Upper lobe of left lung (tissue), 4 donors: ENCODE measurements at regions not wholly inside any gene's neighbourhood (a gene's known extent, or its start where the extent isn't known, plus 50 kb on each side); places are given as distances from the start of the nearest gene placed in this dataset.
"Not testable (repeated sequence)": the region's sequence is repeated elsewhere in the genome, so short reads cannot be mapped to it uniquely, and the experiment has no call there.

Experiments
- CTCF ChIP-seq, 6 experiments: fragments of 450-650 bp in 4 of 6; fragments of 200-600 bp in 2 of 6; sonication (generic) in 2 of 6; IDR thresholded peaks; one replicate each; pipeline ENCODE4 v1.5.1; 2016 to 2019; ENCODE audit warnings: antibody characterized with exemption in 6 of 6
- POLR2A ChIP-seq, 4 donors: fragments of 450-650 bp; IDR thresholded peaks; one replicate each; pipeline ENCODE4 v1.5.1; 2016 to 2017; ENCODE audit warnings: antibody characterized with exemption in 4 of 4, mild to moderate bottlenecking in 2 of 4
- POLR2AphosphoS5 ChIP-seq, 2 donors: sonication (generic); formaldehyde crosslinking; IDR thresholded peaks; one replicate each; pipeline ENCODE4 v1.5.1; 2017; ENCODE audit warnings: antibody characterized with exemption in 2 of 2

GRCh38 chr4:75192182-75192581, 259.3 kb downstream of the PARM1 start:
- not testable (repeated sequence) for TF ChIP-seq CTCF, POLR2A, POLR2AphosphoS5 (IDR thresholded peaks at IDR 0.05)
